SK-N-MC (cell line): ENCODE measurements at regions not wholly inside any gene's neighbourhood (a gene's known extent, or its start where the extent isn't known, plus 50 kb on each side); places are given as distances from the start of the nearest gene placed in this dataset.

Source experiments
- EZH2 ChIP-seq: fragments of 200-600 bp; sonication (generic); IDR thresholded peaks from one replicate; pipeline ENCODE4 v1.6.1; 2017; ENCODE audit warnings: antibody characterized with exemption
- POLR2AphosphoS5 ChIP-seq: IDR thresholded peaks from 2 replicates; pipeline ENCODE4 v1.6.1; 2012; ENCODE audit warnings: mild to moderate bottlenecking, low read depth, low read length, borderline replicate concordance

- no peak for TF ChIP-seq POLR2AphosphoS5
- TF ChIP-seq EZH2, result no peak
Observed at GRCh38 chr13:59279028-59279427, 884.7 kb downstream of the DIAPH3 start.
